ENCODE measurements at regions not wholly inside any gene's neighbourhood (a gene's known extent, or its start where the extent isn't known, plus 50 kb on each side); places are given as distances from the start of the nearest gene placed in this dataset.

- no peaks in the 10 kb centered on the region for H3K36me3 ChIP-seq (ENCODE audit: low read depth)
- peak; percentile 85 for ATAC-seq (ENCODE audit: low read depth)
- H3K27me3 ChIP-seq (ENCODE audit: insufficient read depth, poor library complexity, severe bottlenecking): no peaks in the 10 kb centered on the region
- no peak for TF ChIP-seq CTCF (IDR thresholded peaks at IDR 0.05; ENCODE audit: poor library complexity, severe bottlenecking)
- peak overlapping the region; percentile 52 for H3K27ac ChIP-seq (ENCODE audit: poor library complexity, severe bottlenecking)
- no peak for DNase-seq (ENCODE audit: low spot score)
- peaks cover 17% of the 10 kb centered on the region for H3K4me1 ChIP-seq (ENCODE audit: insufficient read depth, poor library complexity, severe bottlenecking)
- no peaks in the 10 kb centered on the region for H3K9me3 ChIP-seq (ENCODE audit: severe bottlenecking)
- H3K4me3 ChIP-seq (ENCODE audit: severe bottlenecking): no peak overlapping the region
Measured at GRCh38 chr6:167700199-167700598, 126.5 kb upstream of the AFDN start.

GRCh38 chr6:167701010-167701409 lies 125.7 kb upstream of the AFDN start:
- H3K27ac ChIP-seq (ENCODE audit: poor library complexity, severe bottlenecking): no peak overlapping the region
- H3K36me3 ChIP-seq (ENCODE audit: low read depth): no peaks in the 10 kb centered on the region
- H3K4me1 ChIP-seq (ENCODE audit: insufficient read depth, poor library complexity, severe bottlenecking): peaks cover 17% of the 10 kb centered on the region
- DNase-seq (ENCODE audit: low spot score): no peak
- no peak for TF ChIP-seq CTCF (IDR thresholded peaks at IDR 0.05; ENCODE audit: poor library complexity, severe bottlenecking)
- no peaks in the 10 kb centered on the region for H3K9me3 ChIP-seq (ENCODE audit: severe bottlenecking)
- no peak overlapping the region for H3K4me3 ChIP-seq (ENCODE audit: severe bottlenecking)
- no peak for ATAC-seq (ENCODE audit: low read depth)
- H3K27me3 ChIP-seq (ENCODE audit: insufficient read depth, poor library complexity, severe bottlenecking): no peaks in the 10 kb centered on the region

GRCh38 chr6:167702241-167702827 lies 124.4 kb upstream of the AFDN start:
- H3K9me3 ChIP-seq (ENCODE audit: severe bottlenecking): no peaks in the 10 kb centered on the region
- TF ChIP-seq CTCF (IDR thresholded peaks at IDR 0.05; ENCODE audit: poor library complexity, severe bottlenecking): no peak
- no peak for DNase-seq (ENCODE audit: low spot score)
- no peak for ATAC-seq (ENCODE audit: low read depth)
- no peaks in the 10 kb centered on the region for H3K27me3 ChIP-seq (ENCODE audit: insufficient read depth, poor library complexity, severe bottlenecking)
- H3K4me1 ChIP-seq (ENCODE audit: insufficient read depth, poor library complexity, severe bottlenecking): peaks cover 14% of the 10 kb centered on the region
- H3K36me3 ChIP-seq (ENCODE audit: low read depth): no peaks in the 10 kb centered on the region
- no peak overlapping the region for H3K27ac ChIP-seq (ENCODE audit: poor library complexity, severe bottlenecking)
- H3K4me3 ChIP-seq (ENCODE audit: severe bottlenecking): no peak overlapping the region

- TF ChIP-seq CTCF (IDR thresholded peaks at IDR 0.05; ENCODE audit: poor library complexity, severe bottlenecking): no peak
- no peak overlapping the region for H3K4me3 ChIP-seq (ENCODE audit: severe bottlenecking)
- no peak for DNase-seq (ENCODE audit: low spot score)
- no peak for ATAC-seq (ENCODE audit: low read depth)
- H3K4me1 ChIP-seq (ENCODE audit: insufficient read depth, poor library complexity, severe bottlenecking): peaks cover 14% of the 10 kb centered on the region
- H3K9me3 ChIP-seq (ENCODE audit: severe bottlenecking): no peaks in the 10 kb centered on the region
- H3K27ac ChIP-seq (ENCODE audit: poor library complexity, severe bottlenecking): no peak overlapping the region
- H3K27me3 ChIP-seq (ENCODE audit: insufficient read depth, poor library complexity, severe bottlenecking): no peaks in the 10 kb centered on the region
- H3K36me3 ChIP-seq (ENCODE audit: low read depth): no peaks in the 10 kb centered on the region
Measured at GRCh38 chr6:167703347-167703746, 123.4 kb upstream of the AFDN start.

GRCh38 chr6:167703781-167704180 lies 122.9 kb upstream of the AFDN start:
- Histone ChIP-seq H3K27me3 (ENCODE audit: insufficient read depth, poor library complexity, severe bottlenecking) (no peaks in the 10 kb centered on the region), H3K4me3 (ENCODE audit: severe bottlenecking) (no peak overlapping the region), H3K27ac (ENCODE audit: poor library complexity, severe bottlenecking) (no peak overlapping the region), H3K4me1 (ENCODE audit: insufficient read depth, poor library complexity, severe bottlenecking) (peaks cover 14% of the 10 kb centered on the region), H3K36me3 (ENCODE audit: low read depth) (no peaks in the 10 kb centered on the region), H3K9me3 (ENCODE audit: severe bottlenecking) (no peaks in the 10 kb centered on the region)
- TF ChIP-seq CTCF (IDR thresholded peaks at IDR 0.05; ENCODE audit: poor library complexity, severe bottlenecking): no peak
- no peak for ATAC-seq (ENCODE audit: low read depth)
- no peak for DNase-seq (ENCODE audit: low spot score)
